Hindlimb muscle (tissue), 1 donor: ENCODE measurements at regions not wholly inside any gene's neighbourhood (a gene's known extent, or its start where the extent isn't known, plus 50 kb on each side); places are given as distances from the start of the nearest gene placed in this dataset.
"Not testable (repeated sequence)": the region's sequence is repeated elsewhere in the genome, so short reads cannot be mapped to it uniquely, and the experiment has no call there.

Experiments
- DNase-seq: peaks from one replicate; pipeline ENCODE4 v3.0.0-alpha.2; 2013

DNA sequence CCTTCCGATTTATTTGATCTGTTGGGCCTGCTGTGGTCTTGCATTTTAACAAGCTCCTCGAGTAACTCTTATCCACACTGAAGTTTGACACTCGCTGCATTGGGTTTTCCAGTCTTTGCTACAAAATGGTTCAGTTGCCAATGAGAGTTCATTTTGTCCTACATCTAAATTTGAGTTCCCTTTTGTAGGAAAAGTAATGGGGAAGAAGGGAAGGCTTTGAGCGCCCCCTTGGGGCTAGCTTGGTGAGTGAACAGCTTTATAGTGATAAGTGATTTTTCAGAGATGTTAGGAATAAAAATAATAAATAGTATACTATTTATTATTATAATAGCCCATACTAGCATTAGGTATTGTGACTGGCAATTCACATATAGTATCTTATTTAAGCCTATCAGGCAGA is 89.9 kb upstream of the GNAQ start:
- DNase-seq, result peak; percentile 47

DNA sequence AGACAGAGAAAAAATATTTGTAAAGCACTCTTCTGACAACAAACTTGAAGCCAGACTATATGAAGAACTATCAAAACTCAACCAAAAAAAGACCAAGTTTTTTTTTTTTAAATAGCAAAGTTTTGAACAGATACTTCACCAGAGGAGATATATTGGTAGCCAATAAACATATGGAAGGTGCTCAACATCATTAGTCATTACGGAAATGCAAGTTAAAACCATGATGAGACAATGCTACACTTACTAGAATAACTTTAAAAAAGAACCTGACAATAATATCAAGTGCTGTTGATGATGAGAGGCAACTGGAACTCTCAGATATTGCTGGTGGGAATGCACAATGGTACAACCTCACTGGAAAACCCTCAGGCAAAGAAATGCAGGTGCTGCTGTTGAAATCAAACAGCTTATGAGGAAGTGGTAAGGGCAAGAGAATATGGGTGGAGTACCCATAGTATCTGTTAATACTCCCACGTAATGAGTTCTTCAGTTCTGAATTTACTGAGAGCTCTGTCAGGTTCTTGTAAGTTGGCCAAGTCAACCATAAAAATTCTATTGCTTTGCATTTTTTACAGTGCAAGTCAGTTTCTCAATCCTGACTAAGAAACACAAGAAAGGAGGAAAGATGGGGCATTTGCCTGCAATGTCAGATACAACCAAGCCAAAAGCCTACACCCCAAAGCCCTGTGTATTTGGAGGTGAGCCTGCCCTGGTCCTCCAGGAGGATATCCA is 87.3 kb upstream of the GNAQ start:
- no peak for DNase-seq

DNA sequence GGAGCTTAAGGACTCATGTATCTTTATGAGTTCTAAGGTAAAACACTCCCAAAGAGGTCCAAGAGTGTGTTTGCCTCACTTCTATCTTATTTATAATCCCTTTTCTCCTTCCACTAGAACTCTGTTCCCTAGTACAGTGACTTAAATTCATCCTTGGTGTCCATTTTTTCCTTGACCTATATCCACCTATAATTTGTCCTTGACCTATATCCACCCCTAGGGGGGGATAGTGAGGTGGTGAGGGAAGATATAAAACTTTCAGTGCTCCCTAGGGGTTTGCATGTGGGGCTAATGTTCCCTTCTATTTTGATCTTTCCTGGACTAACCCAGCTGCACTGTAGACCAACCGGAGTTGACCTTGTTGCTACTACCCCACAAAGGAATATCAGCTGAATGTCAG is 83.5 kb upstream of the GNAQ start:
- no peak for DNase-seq

DNA sequence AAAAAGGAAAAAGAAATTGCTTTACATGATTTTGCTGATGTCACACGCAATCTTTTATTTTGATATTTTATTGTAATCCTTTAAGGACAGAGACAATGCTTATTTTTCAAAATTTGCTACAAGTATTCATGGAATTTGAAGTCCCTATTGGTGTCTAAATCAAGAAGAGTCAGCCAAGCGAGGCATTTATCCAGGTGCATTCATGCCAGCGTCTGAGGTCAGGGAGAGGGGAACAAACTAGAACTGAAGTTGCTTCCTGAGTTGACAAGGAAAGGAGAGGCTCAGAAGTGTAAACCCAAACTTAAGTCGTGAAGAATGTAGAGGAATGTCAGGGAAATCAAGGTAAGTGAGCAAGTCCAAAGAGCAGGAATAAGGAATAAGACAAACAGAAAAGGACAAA is 83.0 kb upstream of the GNAQ start:
- DNase-seq, result no peak

DNA sequence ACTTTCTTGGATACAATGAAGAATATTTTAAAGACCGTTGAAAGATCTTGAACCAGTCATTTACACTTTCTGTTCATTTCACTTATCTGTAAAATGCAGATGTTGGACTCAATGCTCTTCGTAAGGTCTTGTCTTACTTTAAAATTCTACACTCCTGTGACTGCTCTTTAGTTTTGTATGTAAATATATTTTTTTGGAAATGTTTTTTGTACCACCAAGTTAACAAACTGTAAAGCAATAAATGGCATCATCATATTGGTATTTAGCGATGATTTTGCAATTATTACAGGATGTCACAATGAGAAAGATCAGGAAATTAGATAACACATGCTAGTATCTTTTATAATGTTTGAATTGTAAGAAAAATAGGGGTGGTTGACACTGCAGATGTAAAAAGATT is 80.8 kb upstream of the GNAQ start:
- no peak for DNase-seq

DNA sequence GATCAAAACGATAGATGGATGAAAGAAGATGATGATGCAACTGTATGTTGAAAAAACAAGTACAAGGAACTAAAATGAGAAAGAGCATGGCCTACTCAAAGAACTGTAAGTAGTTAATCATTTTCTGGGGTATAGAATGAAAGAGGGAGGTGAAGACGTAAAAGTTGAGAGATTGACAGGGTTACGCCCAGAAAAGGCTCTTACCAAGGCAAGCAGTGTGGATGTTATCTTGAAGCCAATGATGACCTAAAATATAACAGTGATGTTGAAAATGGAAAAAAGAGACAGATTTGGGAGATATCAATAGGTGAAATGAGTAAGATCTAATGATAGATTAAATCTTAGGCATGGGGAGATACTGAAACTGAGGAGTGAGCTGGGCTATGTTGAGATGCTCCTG is 80.4 kb upstream of the GNAQ start:
- DNase-seq, result no peak

DNA sequence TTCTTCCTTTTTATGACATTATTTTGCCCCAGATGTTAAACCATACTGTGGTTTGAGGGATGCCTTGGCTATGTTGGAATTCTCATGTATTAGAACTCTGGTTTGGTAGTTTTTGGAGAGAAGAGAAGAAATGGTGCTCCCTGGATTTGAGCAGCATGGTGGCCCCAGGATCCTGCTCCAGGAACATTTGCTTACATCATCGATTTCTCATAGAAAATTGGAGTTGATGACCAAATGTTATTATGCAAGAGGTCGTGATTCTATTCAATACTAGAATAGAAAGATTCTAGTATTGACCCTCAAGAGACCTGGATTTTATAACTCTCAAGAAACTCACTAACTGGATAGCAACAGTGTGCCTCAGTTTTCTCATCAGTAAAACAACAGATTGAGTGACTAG is 77.5 kb upstream of the GNAQ start:
- no peak for DNase-seq

DNA sequence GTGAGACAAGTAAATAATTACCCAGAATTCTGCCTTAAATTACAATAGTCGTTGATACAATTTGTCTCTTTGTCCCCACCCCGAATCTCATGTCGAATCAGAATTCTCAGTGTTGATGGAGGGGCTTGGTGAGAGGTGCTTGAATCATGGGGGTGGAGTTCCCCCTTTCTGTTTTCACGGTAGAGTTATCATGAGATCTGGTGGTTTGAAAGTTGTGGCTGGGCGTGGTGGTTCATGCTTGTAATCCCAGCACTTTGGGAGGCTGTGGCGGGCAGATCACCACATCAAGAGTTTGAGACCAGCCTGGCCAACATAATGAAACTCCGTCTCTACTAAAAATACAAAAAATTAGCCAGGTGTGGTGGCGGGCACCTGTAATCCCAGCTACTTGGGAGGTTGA is 75.0 kb upstream of the GNAQ start:
- not testable (repeated sequence) for DNase-seq

DNA sequence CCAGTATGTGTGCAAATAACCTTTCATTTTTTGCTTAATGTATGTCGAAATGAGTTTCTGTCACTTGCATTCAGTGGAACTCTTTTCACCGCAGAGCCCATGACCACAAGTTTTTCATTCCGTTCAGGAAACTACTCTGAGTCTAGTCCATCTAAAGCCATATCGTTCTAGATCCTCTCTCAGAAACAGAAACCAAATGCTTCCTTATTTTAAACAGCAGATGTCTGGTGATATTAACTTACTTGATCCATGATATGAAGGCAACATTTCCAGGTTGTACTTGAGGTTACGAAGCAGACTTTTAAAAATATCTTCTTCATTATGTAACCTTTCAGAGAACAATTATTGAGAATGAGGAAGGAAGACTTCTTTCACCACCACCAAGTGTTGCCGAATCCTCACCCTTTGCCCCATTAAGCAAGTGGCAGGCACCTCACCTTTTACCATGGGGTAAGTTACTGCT is 72.4 kb upstream of the GNAQ start:
- no peak for DNase-seq

DNA sequence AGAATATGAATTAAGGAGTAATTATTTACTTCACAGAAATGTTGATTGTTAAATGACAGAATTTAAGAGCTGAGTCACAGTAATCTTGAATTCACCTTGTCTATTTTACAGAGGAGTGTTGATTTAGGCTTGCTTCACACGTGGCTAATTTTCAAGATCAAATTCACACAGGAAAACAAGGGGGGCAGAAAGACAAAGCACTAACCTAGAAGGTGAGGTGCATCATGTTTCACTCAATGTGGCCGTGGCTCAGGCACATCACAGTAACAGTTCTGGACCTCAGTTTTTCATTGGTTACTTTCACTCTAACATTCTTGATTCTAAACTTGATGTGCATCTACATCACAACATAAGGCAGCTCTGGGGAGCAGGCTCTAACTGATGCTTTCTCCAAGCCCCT is 69.6 kb upstream of the GNAQ start:
- no peak for DNase-seq

DNA sequence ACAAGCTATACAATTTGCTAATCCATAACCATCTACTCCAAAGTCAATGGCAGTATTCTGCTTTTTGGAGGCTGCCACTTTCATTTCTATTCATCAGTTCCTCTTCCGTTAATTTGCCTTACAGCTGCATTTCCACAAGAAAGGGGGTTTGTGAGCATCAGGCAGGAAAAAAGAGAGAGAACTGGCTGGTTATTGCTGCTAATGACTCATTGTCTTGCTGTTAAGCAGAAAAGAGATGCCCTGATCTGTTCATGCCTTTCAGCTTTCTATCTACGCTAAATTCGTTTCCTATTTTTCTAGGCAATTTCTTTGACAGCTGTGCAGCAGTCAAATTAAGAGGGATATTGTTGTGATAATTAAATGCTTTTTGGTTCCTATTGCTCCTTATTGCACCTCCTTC is 65.9 kb upstream of the GNAQ start:
- no peak for DNase-seq

DNA sequence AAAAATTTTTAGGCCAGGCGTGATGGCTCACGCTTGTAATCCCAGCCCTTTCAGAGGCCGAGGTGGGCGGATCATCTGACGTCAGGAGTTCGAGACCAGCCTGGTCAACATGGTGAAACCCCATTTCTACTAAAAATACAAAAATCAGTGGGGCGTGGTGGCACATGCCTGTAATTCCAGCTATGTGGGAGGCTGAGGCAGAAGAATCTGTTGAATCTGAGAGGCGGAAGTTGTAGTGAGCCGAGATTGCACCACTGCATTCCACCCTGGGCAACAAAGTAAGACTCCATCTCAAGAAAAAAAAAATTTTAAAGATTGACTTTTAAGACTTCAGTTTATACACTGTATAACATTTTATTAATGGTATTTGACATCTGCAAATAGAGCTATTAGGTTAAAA is 60.1 kb upstream of the GNAQ start:
- DNase-seq, result no peak

DNA sequence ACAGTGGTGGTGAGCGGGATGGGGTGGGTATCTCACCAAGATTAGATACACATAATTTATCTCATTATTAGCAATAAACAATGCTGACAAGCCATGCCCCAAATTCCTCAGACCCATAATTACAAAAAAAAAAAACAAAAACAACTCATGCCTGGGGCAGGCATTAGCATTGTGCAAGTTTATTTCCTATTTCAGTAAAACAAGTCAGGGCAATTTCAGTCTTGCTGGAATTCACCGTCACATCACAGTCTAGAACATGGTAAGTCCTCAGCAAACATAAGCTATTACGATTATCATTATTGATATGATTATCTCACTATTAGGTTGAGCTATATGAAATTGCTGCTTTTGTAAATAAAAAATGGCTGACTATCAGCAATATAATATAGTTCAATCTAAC is 57.5 kb upstream of the GNAQ start:
- DNase-seq, result no peak

DNA sequence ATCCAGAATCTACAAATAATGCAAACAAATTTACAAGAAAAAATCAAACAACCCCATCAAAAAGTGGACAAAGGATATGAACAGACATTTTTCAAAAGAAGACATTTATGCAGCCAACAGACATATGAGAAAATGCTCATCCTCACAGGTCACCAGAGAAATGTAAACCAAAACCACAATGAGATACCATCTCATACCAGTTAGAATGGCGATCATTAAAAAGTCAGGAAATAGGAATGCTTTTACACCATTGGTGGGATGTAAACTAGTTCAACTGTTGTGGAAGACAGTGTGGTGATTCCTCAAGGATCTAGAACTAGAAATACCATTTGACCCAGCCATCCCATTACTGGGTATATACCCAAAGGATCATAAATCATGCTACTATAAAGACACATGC is 56.6 kb upstream of the GNAQ start:
- not testable (repeated sequence) for DNase-seq
